Nephron progenitor cell (in vitro differentiated cells): ENCODE measurements at regions not wholly inside any gene's neighbourhood (a gene's known extent, or its start where the extent isn't known, plus 50 kb on each side); places are given as distances from the start of the nearest gene placed in this dataset.
"Not testable (repeated sequence)": the region's sequence is repeated elsewhere in the genome, so short reads cannot be mapped to it uniquely, and the experiment has no call there.

Experiments used
- DNase-seq: peaks from one replicate; pipeline ENCODE4 v3.0.0; 2021
- H3K27ac Mint-ChIP-seq: 2 replicates; pipeline ENCODE4 v1.8.0; 2021; ENCODE audit warnings: mild to moderate bottlenecking, moderate library complexity, mixed read lengths
- H3K27me3 Mint-ChIP-seq: 2 replicates; pipeline ENCODE4 v1.8.0; 2021; ENCODE audit warnings: mild to moderate bottlenecking, low read depth, mixed read lengths; ENCODE audit not compliant: poor library complexity
- H3K36me3 Mint-ChIP-seq: 2 replicates; pipeline ENCODE4 v1.8.0; 2021; ENCODE audit warnings: low read depth, mixed read lengths
- H3K4me1 Mint-ChIP-seq: 2 replicates; pipeline ENCODE4 v1.8.0; 2021; ENCODE audit warnings: mixed read lengths
- H3K4me3 Mint-ChIP-seq: 2 replicates; pipeline ENCODE4 v1.8.0; 2021; ENCODE audit warnings: mild to moderate bottlenecking, moderate library complexity, mixed read lengths
- H3K9me3 Mint-ChIP-seq: 2 replicates; pipeline ENCODE4 v1.8.0; 2021; ENCODE audit warnings: mild to moderate bottlenecking, moderate library complexity, mixed read lengths
- CTCF ChIP-seq: fragments of 200-600 bp; sonication (generic); IDR thresholded peaks from 2 replicates; pipeline ENCODE4 v1.5.0; 2021; ENCODE audit warnings: antibody characterized with exemption

- DNase-seq, result no peak
- H3K4me3 Mint-ChIP-seq, result no peak overlapping the region
- no peaks in the 10 kb centered on the region for H3K9me3 Mint-ChIP-seq
- H3K4me1 Mint-ChIP-seq, result no peaks in the 10 kb centered on the region
- H3K27me3 Mint-ChIP-seq, result no peaks in the 10 kb centered on the region
- H3K36me3 Mint-ChIP-seq, result no peaks in the 10 kb centered on the region
- no peak for TF ChIP-seq CTCF
- no peak overlapping the region for H3K27ac Mint-ChIP-seq
Observed at GRCh38 chr4:12472087-12472486, 1012.1 kb downstream of the RAB28 start.

- H3K36me3 Mint-ChIP-seq, result no peaks in the 10 kb centered on the region
- no peak overlapping the region for H3K4me3 Mint-ChIP-seq
- no peak overlapping the region for H3K27ac Mint-ChIP-seq
- no peaks in the 10 kb centered on the region for H3K4me1 Mint-ChIP-seq
- no peak for DNase-seq
- TF ChIP-seq CTCF, result no peak
- H3K9me3 Mint-ChIP-seq, result no peaks in the 10 kb centered on the region
- H3K27me3 Mint-ChIP-seq, result no peaks in the 10 kb centered on the region
Observed at GRCh38 chr4:12471193-12471592, 1012.9 kb downstream of the RAB28 start.

GRCh38 chr4:12461576-12461975, 1022.6 kb downstream of the RAB28 start:
- not testable (repeated sequence) for H3K4me1 Mint-ChIP-seq, DNase-seq, H3K36me3 Mint-ChIP-seq, H3K27ac Mint-ChIP-seq, H3K4me3 Mint-ChIP-seq, H3K27me3 Mint-ChIP-seq
- H3K9me3 Mint-ChIP-seq, result peaks cover 47% of the 10 kb centered on the region

GRCh38 chr4:12459126-12459525, 1025.0 kb downstream of the RAB28 start:
- H3K27ac Mint-ChIP-seq, result no peak overlapping the region
- no peak overlapping the region for H3K4me3 Mint-ChIP-seq
- TF ChIP-seq CTCF, result no peak
- no peak for DNase-seq
- H3K36me3 Mint-ChIP-seq, result peaks cover 4% of the 10 kb centered on the region
- H3K27me3 Mint-ChIP-seq, result peaks cover 3% of the 10 kb centered on the region
- H3K9me3 Mint-ChIP-seq, result peaks cover 35% of the 10 kb centered on the region
- no peaks in the 10 kb centered on the region for H3K4me1 Mint-ChIP-seq

- H3K4me1 Mint-ChIP-seq, result no peaks in the 10 kb centered on the region
- peaks cover 30% of the 10 kb centered on the region for H3K9me3 Mint-ChIP-seq
- H3K27me3 Mint-ChIP-seq, result peaks cover 3% of the 10 kb centered on the region
- no peak overlapping the region for H3K27ac Mint-ChIP-seq
- no peak for TF ChIP-seq CTCF
- peaks cover 4% of the 10 kb centered on the region for H3K36me3 Mint-ChIP-seq
- H3K4me3 Mint-ChIP-seq, result no peak overlapping the region
- DNase-seq, result no peak
Observed at GRCh38 chr4:12458621-12459020, 1025.5 kb downstream of the RAB28 start.

GRCh38 chr4:12452291-12452690, 1023.6 kb upstream of the HS3ST1 start:
- H3K9me3 Mint-ChIP-seq, result peaks cover 16% of the 10 kb centered on the region
- no peak overlapping the region for H3K27ac Mint-ChIP-seq
- no peak for DNase-seq
- peaks cover 16% of the 10 kb centered on the region for H3K4me1 Mint-ChIP-seq
- H3K4me3 Mint-ChIP-seq, result no peak overlapping the region
- no peaks in the 10 kb centered on the region for H3K36me3 Mint-ChIP-seq
- TF ChIP-seq CTCF, result no peak
- no peaks in the 10 kb centered on the region for H3K27me3 Mint-ChIP-seq
